Omental fat pad (tissue), 3 donors: ENCODE measurements at regions not wholly inside any gene's neighbourhood (a gene's known extent, or its start where the extent isn't known, plus 50 kb on each side); places are given as distances from the start of the nearest gene placed in this dataset.

Experiments
- ATAC-seq: fragments of 150-250 bp; one replicate; pipeline ENCODE4 v1.9.1; 2016; ENCODE audit warnings: mild to moderate bottlenecking, moderate library complexity; ENCODE audit not compliant: low FRiP score
- DNase-seq: peaks from one replicate; pipeline ENCODE4 v3.0.0-alpha.2; 2019; ENCODE audit warnings: low spot score
- TF ChIP-seq, protein P1 (sequence below), 3 donors: fragments of 450-650 bp; IDR thresholded peaks; one replicate each; pipeline ENCODE4 v1.5.1; 2016 to 2017; ENCODE audit warnings: antibody characterized with exemption in 3 of 3, mild to moderate bottlenecking in 3 of 3, moderate library complexity in 2 of 3

DNA sequence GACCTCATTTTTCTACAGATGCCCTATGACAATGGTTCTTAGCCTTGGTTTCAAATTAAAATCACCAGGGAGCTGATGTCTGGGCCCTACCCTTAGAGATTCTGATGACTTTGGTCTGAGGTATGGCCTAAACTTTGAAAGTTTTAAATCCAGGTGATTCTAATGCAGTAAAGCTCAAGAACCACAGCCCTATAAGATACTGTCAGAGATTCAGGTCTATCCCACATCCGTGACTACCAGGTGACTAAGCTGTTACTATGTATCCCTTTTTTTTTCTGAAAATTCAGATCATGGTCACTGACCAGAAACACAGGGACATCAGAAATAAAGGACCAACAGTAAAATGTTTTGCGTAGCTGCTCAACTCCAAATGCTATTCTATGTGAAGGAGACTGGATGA lies 148.8 kb upstream of the BMP4 start:
- DNase-seq (no peak), ATAC-seq (no peak)
- TF ChIP-seq, protein P1, sequence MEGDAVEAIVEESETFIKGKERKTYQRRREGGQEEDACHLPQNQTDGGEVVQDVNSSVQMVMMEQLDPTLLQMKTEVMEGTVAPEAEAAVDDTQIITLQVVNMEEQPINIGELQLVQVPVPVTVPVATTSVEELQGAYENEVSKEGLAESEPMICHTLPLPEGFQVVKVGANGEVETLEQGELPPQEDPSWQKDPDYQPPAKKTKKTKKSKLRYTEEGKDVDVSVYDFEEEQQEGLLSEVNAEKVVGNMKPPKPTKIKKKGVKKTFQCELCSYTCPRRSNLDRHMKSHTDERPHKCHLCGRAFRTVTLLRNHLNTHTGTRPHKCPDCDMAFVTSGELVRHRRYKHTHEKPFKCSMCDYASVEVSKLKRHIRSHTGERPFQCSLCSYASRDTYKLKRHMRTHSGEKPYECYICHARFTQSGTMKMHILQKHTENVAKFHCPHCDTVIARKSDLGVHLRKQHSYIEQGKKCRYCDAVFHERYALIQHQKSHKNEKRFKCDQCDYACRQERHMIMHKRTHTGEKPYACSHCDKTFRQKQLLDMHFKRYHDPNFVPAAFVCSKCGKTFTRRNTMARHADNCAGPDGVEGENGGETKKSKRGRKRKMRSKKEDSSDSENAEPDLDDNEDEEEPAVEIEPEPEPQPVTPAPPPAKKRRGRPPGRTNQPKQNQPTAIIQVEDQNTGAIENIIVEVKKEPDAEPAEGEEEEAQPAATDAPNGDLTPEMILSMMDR (IDR thresholded peaks at IDR 0.05), result no peak

GRCh38 chr14:54105898-54106297 lies 149.3 kb upstream of the BMP4 start:
- ATAC-seq (peak; percentile 52), DNase-seq (no peak)
- TF ChIP-seq, protein P1 (IDR thresholded peaks at IDR 0.05), result no peak

DNA sequence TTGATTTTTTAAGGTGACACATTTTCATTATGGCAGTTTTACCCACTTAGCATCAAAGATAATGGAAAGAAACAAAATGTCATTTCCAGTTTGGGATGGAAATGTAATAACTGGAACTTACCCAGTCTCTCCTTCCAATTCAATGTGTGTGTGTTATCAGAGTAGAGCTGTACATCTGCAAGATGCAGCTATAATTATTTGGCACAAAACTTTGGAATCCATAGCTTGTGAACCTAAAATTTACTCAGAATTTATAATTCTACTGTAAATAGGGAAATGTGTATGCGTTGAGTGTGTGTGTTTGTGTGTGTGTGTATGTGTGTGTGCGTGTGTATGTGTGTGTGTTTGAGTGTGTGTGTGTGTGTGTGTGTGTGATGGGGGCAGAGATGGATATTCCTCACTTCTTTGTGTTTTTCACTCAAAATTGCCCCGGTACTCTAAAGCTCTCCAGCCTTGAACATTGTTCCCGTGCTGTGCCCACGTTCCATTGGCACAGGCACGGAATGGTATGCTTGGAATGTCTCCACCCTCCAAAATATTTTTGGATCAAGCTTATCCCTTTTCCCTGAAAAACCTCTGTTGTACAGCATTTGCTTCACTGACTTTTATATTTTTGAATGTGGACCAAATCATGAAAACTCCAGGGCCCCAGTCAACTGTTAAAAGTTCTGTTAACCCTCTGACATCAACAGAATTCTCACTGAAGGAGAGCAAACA lies 150.2 kb upstream of the BMP4 start:
- DNase-seq (no peak), ATAC-seq (no peak)
- TF ChIP-seq, protein P1 (IDR thresholded peaks at IDR 0.05), result no peak

DNA sequence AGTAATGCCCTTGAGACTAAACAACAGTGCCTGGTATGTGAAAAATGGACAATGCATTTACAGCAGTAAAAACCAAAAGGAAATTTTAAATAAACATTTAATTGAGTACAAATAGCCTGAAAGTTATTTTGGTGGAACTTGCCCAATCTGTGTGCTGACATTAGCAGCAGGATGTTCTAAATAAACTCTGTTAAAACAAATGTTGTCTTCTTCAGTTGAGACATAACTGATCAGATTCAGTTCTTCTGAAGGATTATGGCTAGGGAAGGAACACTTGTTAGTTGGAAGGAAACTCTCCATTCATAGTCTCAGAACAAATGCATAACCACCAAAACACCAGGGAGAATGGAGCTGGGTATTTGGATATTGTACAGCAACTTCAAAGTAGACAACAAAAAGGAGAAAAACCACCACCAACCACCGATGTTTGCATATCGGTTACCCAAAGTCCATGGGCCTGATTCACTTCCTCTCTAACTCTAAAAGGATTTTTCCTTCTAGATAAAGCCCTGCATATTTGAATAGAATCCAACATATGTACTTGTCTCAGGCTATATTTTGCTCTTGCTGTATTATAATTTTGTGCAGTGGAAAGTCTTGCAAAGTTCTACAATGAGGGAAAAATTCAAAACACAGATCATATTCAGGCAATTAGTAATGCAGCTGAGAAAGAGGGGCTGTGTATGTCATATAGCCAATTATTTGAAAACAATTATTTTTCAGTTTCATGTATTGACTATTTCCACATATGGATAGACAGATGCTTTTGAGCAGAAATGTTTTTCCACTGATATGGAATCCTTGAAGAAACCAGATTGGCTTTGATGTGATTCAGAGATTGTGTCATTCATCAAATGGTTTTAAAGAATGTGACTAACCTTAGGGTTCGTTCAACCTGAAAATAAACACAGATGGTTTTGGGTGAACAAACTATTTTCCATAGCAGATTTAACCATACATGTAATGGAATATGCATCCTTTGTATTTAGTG lies 152.2 kb upstream of the BMP4 start:
- ATAC-seq, result no peak
- TF ChIP-seq, protein P1 (IDR thresholded peaks at IDR 0.05), result no peak
- DNase-seq, result no peak

DNA sequence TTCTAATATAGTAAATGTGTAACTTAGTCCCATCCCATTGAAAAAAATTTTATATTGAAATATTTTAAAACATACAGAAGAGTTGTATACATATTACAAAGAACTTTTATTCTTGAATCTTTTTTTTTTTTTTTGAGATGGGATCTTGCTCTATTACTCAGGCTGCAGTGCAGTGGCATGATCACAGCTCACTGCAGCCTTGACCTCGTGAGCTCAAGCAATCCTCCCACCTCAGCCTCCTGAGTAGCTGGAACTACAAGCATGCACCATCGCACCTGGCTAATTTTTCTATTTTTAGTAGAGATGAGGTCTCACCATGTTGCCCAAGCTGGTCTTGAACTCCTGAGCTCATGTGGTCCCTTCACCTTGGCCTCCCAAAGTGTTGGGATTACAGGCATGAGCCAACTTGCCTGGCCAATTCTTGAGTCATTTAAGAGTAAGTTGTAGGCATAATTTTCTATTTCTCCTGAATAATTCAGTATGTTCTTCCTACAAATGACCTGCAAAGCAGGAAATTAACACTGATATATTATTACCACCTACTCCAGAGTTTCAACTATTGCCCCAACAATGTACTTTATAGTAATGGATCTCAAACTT lies 153.0 kb upstream of the BMP4 start:
- DNase-seq (no peak), ATAC-seq (no peak)
- TF ChIP-seq, protein P1 (IDR thresholded peaks at IDR 0.05), result no peak

DNA sequence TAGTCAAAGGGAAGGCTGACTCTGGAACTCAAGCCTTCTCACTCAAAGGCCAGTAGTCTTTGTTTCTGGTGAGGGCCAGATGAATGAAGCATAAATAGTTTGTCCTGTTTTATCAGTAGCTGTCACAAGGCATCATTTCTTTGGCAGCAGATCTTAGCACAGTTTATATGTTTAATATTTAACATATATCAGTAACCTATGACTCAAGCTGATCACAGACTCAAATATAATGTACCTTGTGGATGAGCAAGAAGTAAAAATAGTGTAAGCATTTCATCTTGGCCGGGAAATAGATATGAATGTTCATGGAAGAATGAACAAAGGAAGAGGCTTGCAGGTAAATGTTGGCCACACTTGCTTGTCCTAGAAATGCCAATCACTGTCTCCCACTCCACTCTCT lies 158.3 kb upstream of the BMP4 start:
- ATAC-seq (no peak), DNase-seq (no peak)
- TF ChIP-seq, protein P1 (IDR thresholded peaks at IDR 0.05), result no peak
